NAMALWA (cell line): ENCODE measurements at regions not wholly inside any gene's neighbourhood (a gene's known extent, or its start where the extent isn't known, plus 50 kb on each side); places are given as distances from the start of the nearest gene placed in this dataset.

Experiments
- DNase-seq: peaks from one replicate; pipeline ENCODE4 v3.0.0-alpha.2; 2015; ENCODE audit warnings: low spot score

DNA sequence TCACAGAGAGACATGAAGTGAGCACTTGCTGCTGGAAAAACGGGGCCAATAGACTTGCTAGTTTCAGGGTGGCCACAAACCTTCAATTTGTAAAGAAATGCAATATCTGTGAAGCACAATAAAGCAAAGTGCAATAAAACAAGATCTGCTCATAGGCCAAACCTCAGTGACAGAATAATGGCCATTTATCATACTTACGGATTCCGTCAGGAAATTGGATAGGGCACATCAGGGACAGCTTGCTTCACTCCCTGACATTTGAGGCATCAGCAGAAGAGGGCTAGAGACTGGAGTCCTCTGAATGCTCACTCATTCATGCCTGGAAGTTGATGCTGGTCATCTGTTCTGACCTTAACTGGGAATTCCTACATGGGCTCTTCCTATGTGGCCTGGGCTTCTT is 165.5 kb upstream of the OPRM1 start:
- DNase-seq: no peak

DNA sequence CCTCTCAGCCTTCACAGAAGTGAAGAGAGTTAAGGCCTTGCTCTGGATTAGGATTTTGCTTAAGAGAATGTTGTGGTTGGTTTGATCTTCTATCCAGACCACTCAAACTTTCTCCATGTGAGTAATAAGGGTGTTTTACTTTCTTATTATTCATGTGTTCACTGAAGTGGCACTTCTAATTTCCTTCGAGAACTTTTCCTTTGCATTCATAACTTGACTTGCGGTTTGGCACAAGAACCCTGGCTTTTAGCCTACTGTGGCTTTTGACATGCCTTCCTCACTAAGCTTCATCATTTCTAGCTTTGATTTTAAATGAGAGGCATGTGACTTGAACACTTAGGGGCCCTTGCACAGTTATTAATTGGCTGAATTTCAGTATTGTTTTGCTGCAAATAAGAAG is 166.1 kb upstream of the OPRM1 start:
- DNase-seq: no peak

DNA sequence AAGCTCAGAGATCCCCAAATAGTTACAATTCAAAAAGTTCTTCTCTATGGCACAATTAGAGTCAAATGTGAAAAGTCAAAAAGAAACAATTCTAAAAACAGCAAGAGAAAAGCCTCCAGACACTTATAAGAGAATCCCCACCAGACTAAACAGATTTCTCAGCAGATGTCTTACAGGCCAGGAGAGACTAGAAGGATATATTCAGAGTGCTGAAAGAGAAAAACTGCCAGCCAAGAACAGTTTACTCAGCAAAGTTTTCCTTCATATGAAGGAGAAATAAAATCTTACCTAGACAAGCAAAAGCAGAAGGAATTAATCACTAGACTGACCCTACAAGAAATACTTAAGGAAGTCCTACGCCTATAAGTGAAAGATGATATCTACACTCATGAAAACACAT is 176.1 kb upstream of the OPRM1 start:
- DNase-seq: no peak

DNA sequence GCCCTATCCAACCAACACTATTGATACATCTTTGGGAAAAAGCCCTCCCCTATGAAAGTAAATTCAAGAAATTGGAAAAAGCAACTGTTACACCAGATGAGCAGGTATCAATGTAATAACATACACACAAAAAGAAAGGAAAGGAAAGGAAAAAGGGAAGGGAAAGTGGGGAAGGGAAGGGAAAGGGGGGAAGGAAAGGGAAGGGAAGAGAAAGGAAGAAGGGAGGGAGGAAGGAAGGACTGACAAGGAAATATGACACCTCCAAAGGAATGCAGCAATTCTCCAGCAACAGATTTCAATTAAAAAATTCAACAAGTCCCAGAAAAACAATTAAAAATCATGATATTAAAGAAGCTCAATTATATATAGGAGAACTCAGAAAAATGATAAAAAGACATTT is 176.9 kb upstream of the OPRM1 start:
- no peak for DNase-seq

DNA sequence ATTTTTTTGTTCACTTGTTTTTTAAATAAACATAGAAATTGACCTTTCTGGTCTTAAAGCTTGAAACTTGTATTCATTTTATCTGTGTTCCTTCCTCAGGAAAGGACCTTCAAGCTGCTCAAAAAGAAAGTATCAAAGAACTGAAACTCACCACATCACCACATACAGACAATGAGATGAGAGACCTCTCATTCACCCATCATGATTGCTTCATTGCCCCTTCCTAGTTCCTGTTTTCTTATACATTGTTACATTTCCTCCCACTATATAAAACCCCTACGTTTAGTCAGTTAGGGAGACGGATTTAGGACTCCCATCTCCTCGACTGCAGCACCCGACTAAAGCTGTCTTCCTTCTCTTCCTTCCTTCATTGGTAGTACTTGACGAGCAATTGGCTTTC is 180.5 kb upstream of the OPRM1 start:
- no peak for DNase-seq

DNA sequence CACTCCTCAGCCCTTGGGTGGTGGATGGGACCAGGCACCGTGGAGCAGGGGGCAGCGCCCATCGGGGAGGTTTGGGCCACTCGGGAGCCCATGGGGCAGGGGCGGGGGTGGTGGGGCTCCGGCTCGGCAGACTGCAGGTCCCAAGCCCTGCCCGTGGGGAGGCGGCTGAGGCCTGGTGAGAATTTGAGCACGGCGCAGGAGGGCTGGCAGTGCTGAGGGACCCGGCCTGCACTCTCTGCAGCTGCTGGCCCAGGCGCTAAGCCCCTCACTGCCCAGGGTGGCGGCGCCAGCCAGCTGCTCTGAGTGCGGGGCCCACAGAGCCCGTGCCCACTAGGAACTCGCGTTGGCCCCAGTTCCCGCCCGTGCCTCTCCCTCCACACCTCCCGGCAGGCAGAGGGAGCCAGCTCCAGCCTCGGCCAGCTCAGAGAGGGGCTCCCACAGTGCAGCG is 182.1 kb upstream of the OPRM1 start:
- DNase-seq: no peak

DNA sequence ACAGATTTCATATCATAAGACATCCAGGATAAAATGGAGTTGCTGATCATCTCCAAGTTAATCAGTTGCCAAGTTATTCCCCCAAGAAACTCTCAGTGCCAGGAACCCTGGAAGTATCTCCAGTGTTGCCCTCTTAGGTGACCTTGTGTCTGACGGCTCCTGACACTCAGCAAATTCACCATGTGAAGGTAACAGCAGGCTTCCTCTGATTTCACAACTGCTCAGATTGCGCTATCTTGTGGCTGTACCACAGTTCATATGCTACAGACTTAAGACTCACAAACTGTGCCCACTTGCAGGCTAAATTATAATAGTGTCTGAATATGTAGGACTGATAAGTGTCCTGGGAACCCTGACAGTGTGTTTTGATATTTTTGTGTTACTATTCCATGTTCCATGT is 186.6 kb upstream of the OPRM1 start:
- no peak for DNase-seq

DNA sequence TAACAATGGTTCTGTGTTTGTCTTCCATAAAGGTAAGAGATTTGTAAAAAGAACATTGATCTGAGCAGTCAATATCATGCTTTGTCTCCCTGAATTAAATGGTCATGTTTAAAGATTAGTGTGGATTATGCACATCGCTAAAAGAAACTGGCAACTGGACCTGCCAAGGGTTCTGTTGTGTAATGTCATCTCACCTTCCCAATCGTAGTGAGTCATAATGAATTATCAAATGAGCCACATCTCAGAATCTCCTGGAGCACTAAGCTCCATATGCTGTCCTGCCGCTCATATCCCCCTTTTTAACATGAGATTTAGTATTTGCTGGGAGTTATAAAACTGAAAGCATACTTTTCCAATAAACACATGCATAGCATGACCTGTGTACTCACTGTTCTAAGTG is 187.0 kb upstream of the OPRM1 start:
- no peak for DNase-seq

DNA sequence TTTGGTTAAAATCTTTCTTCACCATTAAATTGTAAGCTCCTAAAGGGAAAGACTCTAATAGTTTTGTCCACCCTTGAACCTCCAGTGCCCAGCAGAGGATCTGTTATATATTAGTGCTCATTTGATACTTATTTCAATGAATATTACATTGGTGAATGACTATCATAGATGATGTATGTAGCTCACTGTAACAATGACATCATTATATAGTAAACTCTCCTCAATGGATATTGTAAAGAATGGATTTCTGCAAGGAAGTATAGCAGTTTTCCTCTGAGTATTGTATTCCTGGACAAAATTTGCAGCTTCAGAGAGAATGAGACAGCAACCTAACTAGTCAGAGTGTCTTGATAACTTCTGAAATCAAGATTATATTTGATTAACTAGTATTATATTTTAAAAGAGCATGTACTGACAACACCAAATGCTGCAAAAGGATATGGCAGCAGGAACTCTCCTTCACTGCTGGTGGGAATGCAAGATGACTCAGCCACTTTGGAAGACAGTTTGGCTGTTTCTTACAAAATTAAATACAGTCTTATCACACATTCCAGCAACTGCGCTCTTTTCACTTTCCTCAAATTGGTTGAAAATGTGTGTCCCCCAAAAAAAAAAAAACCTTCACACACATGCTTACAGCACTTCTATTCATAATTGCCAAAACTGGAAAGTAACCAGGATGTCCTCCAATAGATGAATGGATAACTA is 189.8 kb upstream of the OPRM1 start:
- DNase-seq: no peak

DNA sequence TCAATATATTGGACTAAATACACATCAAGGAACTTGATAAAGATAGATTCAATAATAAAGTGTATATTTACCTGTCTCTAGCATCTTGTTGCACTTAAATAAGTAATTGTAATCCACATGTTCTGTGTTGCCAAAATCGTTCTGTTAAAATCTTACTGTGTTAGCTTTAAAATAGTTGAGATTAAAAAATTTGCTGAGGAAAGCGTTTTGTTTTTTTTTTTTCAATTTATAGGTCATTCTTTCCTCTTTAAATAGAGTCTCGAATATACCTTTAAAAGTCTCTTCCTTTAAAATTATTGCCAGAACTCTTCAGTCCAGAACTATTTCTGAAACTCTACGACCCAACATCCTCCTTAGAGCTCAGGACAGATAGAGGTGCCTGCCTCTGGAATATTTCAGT is 195.6 kb upstream of the OPRM1 start:
- DNase-seq: no peak

DNA sequence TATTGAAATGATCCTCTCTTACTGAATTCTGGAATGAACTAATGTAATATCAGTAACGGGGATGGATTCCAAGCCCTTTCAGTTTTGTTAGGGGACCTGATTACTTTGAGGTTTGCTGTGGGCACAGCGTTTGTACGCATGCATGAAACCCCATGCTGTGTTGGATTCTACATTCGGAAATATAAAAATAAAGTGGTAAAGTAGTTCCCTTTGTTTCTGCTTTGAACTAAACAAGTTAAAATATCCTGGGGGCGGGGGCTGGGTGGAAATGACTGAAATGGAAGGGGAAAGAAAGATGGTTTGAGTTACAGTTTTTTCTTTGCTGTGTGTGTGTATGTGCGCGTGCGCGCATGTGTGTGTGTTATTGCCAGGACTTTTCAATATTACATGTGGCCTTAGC is 196.5 kb upstream of the OPRM1 start:
- DNase-seq: no peak

DNA sequence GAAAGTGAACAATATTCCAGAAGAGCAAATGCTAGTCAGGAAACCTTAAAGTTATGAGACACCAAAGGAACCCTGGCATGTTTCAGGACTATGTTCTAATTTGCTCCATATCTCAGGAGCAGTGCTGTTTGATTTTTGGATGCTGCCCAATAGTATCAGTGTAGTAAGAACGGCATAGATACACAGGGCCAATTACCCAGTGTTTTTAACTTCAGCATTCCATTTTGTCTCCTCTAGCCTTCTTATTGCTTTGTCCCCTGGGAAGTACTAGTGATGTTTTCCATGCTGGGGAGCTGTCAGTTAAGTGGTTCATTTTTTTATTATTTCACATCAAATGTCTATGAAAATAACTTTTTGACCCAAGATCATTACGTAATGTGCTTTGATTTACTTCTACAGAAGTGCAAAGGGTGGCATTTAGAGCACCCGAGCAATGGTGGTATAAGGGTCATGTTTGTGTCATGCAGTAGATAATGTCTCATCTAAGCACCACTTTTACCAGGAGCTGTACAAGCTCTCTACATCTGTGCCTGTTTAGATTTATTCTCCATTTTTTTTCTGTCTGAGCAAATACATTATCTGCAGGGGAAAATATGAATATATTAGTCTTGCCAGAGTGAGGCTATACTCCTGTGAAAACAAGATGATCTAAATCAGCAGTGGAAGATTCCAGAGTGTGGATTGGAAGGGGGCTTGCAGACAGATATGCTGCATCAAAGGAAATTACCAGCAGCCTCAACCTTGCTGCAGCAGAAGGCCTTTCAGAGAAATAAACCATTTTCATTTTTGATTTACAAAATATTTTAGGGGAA is 198.8 kb upstream of the OPRM1 start:
- no peak for DNase-seq

DNA sequence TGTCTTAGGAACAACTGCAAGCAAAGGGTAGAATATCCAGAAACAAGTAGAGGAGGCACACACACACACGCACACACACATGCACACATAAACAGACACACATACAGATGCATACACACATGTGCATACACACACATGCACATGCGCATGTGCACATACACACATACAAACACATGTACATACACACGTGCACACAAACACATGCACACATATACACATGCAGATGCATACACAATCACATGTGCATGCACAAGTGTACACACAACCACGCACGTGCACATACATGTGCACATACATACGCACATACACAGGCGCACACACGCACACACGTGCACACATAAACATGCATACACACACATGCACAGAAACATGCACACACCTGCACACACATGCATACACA is 206.5 kb upstream of the OPRM1 start:
- DNase-seq: no peak

DNA sequence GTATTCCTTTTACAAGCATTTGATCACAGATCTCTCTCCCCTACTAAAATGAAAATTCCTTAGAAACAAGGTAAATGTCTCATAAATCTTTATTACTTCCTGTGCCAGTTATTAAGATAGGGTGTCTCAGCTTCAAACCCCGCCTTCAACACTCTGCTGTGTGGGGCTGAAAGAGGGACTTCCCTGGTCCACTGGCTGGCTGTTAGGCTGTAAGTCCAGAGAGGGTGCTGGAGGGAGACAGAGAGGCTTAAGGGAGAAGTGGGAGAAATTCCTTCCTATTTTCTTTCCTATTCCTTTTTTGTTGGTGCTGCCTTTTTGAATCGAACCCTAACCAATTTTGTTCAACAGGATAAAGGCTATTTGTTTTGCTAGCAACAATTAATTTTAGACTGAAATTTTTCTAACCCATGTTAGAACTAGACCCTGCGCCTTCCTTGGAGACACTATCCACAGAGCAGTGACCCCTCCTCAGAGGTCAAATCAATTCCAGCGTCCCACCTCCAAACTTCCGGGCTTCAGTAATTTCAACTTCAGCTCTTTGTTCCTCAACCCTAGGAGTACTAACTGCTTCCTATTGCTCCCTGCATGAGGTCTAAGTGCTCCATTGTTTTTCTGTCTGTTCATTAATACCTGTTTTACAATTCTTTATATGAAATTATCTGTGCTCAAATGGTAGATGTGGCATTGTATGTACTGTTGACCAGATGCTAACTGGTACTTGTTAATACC is 207.5 kb upstream of the OPRM1 start:
- DNase-seq: no peak

DNA sequence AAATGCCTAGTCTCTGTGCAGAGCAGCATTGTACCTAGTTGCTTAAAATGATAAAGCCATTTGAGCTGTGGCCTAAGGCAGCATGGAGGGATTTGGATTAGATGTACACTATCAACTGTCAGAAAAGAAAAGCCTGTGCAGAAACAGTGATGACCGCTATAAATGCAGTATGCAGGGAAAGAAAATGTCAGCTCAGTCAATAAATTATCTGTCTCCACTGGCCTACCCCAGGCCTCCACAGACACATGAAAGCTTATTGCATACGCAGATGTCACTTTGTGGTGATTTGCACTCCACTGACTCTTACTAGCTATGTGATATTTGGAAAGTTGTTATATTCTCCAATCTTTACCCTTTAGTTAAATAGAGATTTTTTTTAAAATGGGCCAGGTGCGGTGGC is 221.9 kb upstream of the OPRM1 start:
- DNase-seq: no peak

DNA sequence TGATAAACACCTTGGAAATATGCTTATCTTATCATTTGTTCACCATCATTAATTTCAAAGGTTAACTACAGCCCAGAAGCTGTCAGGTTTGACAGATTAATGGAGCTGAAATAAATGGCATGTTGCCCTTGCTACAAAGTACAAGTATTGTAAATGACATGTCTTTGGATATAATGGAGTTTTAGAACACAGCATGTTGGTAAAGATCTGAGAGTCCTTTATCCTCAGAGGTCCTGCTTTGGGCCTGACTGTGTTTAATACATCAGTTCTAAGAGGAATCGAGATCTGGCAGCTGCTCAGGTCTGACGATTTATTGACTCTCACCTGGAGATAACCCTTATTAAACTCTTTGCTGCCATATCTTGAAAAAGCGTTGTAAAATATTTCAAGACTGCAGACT is 222.7 kb upstream of the OPRM1 start:
- DNase-seq: no peak

DNA sequence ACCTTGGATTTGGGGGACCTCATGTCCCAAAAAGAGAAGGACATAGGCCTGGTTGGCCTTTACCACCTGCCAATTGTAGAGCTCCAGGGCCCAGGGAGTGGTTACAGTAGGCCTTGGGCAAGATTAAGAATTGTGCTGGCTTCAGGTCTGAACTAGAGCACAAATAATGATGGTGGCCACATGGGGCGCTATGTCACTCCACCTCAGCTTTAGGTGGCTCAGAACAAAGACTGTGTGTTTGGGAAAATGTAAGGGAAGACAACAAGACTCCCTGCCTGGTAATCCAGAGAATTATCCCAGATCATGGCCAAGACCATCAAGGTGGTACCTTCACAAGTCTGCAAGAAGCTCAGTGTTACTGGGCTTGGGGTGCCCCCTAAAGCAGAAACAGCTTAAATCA is 224.9 kb upstream of the OPRM1 start:
- no peak for DNase-seq

DNA sequence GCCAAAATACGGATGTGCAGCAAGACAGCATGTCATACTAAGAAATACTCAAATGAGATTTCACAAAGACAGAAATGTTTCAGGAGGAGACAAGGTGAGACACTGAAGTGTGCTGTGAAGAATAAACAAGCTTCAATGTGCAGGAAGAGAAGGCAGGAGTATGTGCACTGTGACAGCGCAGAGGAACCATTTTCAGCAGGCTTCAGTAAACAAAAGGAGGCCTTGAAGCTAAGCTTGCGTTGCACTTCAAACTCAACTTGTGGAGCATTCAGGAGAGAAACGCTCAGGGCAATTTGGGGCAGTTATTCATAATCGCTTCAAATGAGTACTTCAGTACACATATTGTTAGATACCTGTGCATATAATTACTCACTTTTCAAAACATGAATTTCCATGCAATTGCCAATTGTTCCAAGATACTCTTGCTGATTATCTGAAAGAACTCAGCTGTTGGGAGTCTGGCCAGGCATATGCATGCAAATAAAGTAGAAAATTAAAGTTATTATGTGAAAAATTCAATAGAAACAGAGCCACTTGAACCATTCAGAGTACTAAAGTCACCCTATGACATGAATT is 234.2 kb upstream of the OPRM1 start:
- no peak for DNase-seq

DNA sequence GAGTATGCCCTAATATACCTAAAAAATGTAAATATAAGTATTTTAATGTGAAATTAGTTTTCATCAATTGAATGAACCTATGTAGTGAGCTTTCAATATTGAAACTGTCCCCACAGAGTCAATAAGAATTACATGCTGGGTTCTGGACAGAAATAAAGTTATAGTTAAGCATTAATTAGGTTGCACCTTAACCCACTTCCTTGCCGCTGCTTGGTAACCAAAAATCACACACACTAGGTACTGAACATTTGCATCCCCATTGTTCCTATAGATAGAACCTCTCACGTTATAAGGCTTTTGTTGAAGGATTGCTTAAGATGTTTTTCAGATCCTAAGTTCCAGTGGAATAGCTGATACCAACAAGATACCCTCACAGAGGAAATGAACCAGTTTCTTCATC is 237.1 kb upstream of the OPRM1 start:
- no peak for DNase-seq

DNA sequence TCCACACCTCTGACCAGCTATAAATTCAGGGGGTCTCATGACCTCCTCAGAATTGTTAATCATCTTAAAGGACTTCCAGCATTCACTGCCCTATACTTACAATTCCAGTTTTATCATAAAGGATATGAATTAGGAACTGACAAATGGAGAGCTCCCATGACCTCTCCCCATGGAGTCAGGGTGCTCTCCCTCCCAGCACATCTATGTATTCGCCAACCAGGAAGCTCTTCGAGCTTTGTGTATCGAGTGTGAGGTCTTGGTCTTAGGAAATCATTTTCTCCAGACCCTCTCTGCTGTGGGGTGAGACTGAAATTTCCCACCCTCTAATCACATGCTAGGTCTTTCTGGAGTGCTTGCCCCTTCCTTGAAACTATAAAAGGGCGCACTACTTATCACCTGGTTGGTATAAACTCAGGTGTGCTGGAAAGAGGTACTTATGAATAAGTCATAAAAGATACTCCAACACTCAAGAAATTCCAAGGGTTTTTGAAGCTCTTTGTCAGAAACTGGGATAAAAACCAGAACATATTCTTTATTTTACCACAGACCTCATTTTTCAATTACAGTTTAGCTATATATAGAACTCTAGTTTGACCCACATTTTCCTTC is 238.4 kb upstream of the OPRM1 start:
- DNase-seq: no peak

DNA sequence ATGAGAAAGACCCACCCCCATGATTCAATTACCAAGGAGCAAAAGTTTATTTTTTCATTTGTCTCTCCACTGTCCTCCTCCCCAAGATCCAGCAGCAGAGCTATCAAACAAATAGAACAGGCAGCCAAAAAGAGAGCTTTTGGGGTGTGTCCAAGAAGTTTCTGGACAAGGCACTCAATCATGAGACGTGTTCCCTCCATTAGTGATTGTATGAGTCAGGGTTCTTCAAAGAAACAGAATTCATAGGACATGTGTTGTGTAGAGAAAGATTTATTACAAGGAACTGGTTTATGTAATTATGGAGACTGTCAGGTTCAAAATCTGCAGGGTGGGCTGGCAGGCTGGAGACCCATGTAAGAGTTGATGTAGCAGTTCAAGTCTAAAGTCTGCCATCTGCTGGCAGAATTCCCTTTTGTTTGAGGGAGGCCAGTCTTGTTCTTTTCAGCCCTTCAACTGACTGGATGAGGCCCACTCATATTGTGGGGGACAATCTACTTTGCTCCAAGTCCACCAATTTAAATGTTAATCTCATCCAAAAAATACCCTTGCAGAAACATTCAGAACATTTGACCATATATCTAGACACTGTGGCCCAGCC is 248.1 kb upstream of the OPRM1 start:
- peak; percentile 38 for DNase-seq

DNA sequence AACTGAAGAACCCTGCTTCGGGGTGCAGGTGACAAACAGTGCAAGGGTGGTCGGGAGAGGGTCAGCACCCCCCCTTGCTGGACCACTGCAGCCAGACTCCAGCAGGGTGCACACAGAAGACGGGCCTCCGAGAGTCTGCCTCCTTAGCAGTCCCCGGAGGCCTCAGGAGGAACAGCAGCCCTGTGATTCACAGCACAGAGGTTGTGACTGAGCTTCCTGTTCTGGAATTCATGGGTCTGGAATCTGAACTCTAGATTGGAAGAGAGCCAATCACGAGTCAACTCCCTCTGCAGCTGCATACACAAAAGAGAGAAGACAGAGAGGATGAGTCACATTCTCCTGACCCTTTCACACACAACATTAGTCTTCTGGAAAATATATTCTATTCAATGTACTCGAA is 249.0 kb upstream of the OPRM1 start:
- peak; percentile 3 for DNase-seq
